Suprapubic skin (tissue), 4 donors: ENCODE measurements at regions not wholly inside any gene's neighbourhood (a gene's known extent, or its start where the extent isn't known, plus 50 kb on each side); places are given as distances from the start of the nearest gene placed in this dataset.

Experiments
- DNase-seq, 2 donors: peaks; one replicate each; pipeline ENCODE4 v3.0.0-alpha.2; 2019; ENCODE audit warnings: low spot score in 2 of 2
- H3K27ac ChIP-seq: fragments of 200-600 bp; sonication (generic); one replicate; pipeline ENCODE4 v1.5.1; 2019
- H3K27me3 ChIP-seq: fragments of 200-600 bp; sonication (generic); one replicate; pipeline ENCODE4 v1.5.1; 2019
- H3K36me3 ChIP-seq: fragments of 200-600 bp; sonication (generic); one replicate; pipeline ENCODE4 v1.5.1; 2019
- H3K4me1 ChIP-seq: fragments of 200-600 bp; sonication (generic); one replicate; pipeline ENCODE4 v1.5.1; 2019
- H3K4me3 ChIP-seq: fragments of 200-600 bp; sonication (generic); one replicate; pipeline ENCODE4 v1.5.1; 2019; ENCODE audit warnings: mild to moderate bottlenecking
- H3K9me3 ChIP-seq: fragments of 200-600 bp; sonication (generic); one replicate; pipeline ENCODE4 v1.5.1; 2019
- EP300 ChIP-seq: sonication (generic); formaldehyde crosslinking; IDR thresholded peaks from one replicate; pipeline ENCODE4 v1.6.1; 2017; ENCODE audit warnings: antibody characterized with exemption
- POLR2A ChIP-seq, 2 donors: fragments of 450-650 bp; IDR thresholded peaks; one replicate each; pipeline ENCODE4 v1.6.1; 2017; ENCODE audit warnings: antibody characterized with exemption in 2 of 2, mild to moderate bottlenecking in 2 of 2, moderate library complexity in 2 of 2
- POLR2AphosphoS5 ChIP-seq, 3 donors: sonication (generic); formaldehyde crosslinking; IDR thresholded peaks; one replicate each; pipeline ENCODE4 v1.6.1; 2017; ENCODE audit warnings: antibody characterized with exemption in 3 of 3
- WGBS: methylation state at CpG from one replicate; pipeline ENCODE4 v1.1.5; 2018; 5-methylcytosine and 5-hydroxymethylcytosine counted together
- TF ChIP-seq, protein P1 (sequence below), 2 donors: fragments of 200-600 bp in 1 of 2; fragments of 450-650 bp in 1 of 2; sonication (generic) in 1 of 2; IDR thresholded peaks; one replicate each; pipeline ENCODE4 v1.5.1; 2016 to 2019; ENCODE audit warnings: antibody characterized with exemption in 2 of 2, mild to moderate bottlenecking in 1 of 2, moderate library complexity in 1 of 2

DNA sequence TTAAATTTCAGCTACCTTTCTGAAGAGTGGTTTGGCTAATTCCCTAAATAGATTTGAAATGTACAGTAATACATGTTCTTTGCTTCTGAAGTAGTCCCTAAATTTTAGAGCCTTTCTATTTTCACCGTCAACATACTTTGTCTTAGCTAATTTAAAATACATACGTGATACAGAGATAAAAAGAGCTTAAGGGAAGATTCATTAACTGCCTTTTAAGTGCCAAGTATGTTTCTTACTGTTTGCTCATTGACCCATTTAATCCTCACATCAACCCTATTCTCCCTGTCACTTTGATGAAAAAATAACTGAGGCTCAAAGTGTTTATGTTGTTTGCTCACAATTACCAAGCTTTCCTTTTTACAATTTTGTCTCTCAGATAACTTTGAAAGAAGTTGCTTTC lies 118.6 kb upstream of the CDH7 start:
- DNase-seq = no peak
- no peaks in the 10 kb centered on the region for H3K9me3 ChIP-seq
- no peaks in the 10 kb centered on the region for H3K27me3 ChIP-seq
- no peaks in the 10 kb centered on the region for H3K36me3 ChIP-seq
- no peaks in the 10 kb centered on the region for H3K4me1 ChIP-seq
- no peak overlapping the region for H3K27ac ChIP-seq
- WGBS = 47% methylated on average over 2 of the region's 2 CpGs
- TF ChIP-seq POLR2AphosphoS5 (IDR thresholded peaks at IDR 0.05) = no peak
- TF ChIP-seq, protein P1, sequence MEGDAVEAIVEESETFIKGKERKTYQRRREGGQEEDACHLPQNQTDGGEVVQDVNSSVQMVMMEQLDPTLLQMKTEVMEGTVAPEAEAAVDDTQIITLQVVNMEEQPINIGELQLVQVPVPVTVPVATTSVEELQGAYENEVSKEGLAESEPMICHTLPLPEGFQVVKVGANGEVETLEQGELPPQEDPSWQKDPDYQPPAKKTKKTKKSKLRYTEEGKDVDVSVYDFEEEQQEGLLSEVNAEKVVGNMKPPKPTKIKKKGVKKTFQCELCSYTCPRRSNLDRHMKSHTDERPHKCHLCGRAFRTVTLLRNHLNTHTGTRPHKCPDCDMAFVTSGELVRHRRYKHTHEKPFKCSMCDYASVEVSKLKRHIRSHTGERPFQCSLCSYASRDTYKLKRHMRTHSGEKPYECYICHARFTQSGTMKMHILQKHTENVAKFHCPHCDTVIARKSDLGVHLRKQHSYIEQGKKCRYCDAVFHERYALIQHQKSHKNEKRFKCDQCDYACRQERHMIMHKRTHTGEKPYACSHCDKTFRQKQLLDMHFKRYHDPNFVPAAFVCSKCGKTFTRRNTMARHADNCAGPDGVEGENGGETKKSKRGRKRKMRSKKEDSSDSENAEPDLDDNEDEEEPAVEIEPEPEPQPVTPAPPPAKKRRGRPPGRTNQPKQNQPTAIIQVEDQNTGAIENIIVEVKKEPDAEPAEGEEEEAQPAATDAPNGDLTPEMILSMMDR (IDR thresholded peaks at IDR 0.05) = no peak
- TF ChIP-seq EP300 = no peak
- no peak for TF ChIP-seq POLR2A (IDR thresholded peaks at IDR 0.05)
- no peak overlapping the region for H3K4me3 ChIP-seq

DNA sequence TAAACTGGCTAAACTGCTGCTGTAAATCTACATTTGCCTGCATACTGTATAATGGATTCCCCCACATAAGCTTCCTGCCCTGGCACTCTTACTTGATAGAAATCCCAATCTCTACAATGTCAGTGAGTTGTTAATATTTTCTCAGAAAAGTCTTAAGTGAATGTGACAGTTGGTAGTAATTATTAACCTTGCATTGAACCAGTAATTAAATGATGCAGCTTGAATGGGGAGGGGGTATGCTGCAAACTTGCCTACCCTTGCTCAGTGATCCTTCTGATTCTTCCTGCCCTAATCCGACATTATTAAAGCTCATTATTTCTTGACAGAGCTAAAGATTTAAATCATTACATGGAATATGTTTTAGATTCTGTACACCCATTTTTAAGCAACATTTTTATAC lies 119.0 kb upstream of the CDH7 start:
- TF ChIP-seq POLR2AphosphoS5 (IDR thresholded peaks at IDR 0.05) = no peak
- H3K27ac ChIP-seq = no peak overlapping the region
- no peaks in the 10 kb centered on the region for H3K36me3 ChIP-seq
- no peaks in the 10 kb centered on the region for H3K27me3 ChIP-seq
- no peaks in the 10 kb centered on the region for H3K4me1 ChIP-seq
- WGBS = 87% methylated on average over 1 of the region's 1 CpG
- H3K4me3 ChIP-seq = no peak overlapping the region
- H3K9me3 ChIP-seq = no peaks in the 10 kb centered on the region
- DNase-seq = no peak

GRCh38 chr18:65628390-65628789 lies 122.4 kb upstream of the CDH7 start:
- H3K27me3 ChIP-seq = no peaks in the 10 kb centered on the region
- no peaks in the 10 kb centered on the region for H3K4me1 ChIP-seq
- no peak overlapping the region for H3K4me3 ChIP-seq
- 83% methylated on average over 1 of the region's 1 CpG for WGBS
- no peaks in the 10 kb centered on the region for H3K36me3 ChIP-seq
- no peak for TF ChIP-seq POLR2AphosphoS5 (IDR thresholded peaks at IDR 0.05)
- TF ChIP-seq, protein P1 (IDR thresholded peaks at IDR 0.05) = no peak
- no peak for TF ChIP-seq POLR2A (IDR thresholded peaks at IDR 0.05)
- TF ChIP-seq EP300 = no peak
- H3K27ac ChIP-seq = no peak overlapping the region
- no peaks in the 10 kb centered on the region for H3K9me3 ChIP-seq
- no peak for DNase-seq

GRCh38 chr18:65623676-65624075 lies 127.1 kb upstream of the CDH7 start:
- Histone ChIP-seq H3K4me3 (no peak overlapping the region), H3K9me3 (no peaks in the 10 kb centered on the region), H3K4me1 (no peaks in the 10 kb centered on the region), H3K36me3 (no peaks in the 10 kb centered on the region), H3K27me3 (no peaks in the 10 kb centered on the region), H3K27ac (no peak overlapping the region)
- DNase-seq = no peak
- WGBS = 50% methylated on average over 6 of the region's 6 CpGs
- no peak for TF ChIP-seq POLR2A (IDR thresholded peaks at IDR 0.05)

- 49% methylated on average over 4 of the region's 4 CpGs for WGBS
- no peak overlapping the region for H3K4me3 ChIP-seq
- no peaks in the 10 kb centered on the region for H3K4me1 ChIP-seq
- no peaks in the 10 kb centered on the region for H3K9me3 ChIP-seq
- no peak for TF ChIP-seq POLR2A (IDR thresholded peaks at IDR 0.05)
- no peak for TF ChIP-seq POLR2AphosphoS5 (IDR thresholded peaks at IDR 0.05)
- TF ChIP-seq, protein P1 (IDR thresholded peaks at IDR 0.05) = no peak
- no peak for TF ChIP-seq EP300
- H3K27me3 ChIP-seq = no peaks in the 10 kb centered on the region
- H3K27ac ChIP-seq = no peak overlapping the region
- DNase-seq = no peak
- no peaks in the 10 kb centered on the region for H3K36me3 ChIP-seq
These were observed 128.4 kb upstream of the CDH7 start for GRCh38 chr18:65622436-65622835.

DNA sequence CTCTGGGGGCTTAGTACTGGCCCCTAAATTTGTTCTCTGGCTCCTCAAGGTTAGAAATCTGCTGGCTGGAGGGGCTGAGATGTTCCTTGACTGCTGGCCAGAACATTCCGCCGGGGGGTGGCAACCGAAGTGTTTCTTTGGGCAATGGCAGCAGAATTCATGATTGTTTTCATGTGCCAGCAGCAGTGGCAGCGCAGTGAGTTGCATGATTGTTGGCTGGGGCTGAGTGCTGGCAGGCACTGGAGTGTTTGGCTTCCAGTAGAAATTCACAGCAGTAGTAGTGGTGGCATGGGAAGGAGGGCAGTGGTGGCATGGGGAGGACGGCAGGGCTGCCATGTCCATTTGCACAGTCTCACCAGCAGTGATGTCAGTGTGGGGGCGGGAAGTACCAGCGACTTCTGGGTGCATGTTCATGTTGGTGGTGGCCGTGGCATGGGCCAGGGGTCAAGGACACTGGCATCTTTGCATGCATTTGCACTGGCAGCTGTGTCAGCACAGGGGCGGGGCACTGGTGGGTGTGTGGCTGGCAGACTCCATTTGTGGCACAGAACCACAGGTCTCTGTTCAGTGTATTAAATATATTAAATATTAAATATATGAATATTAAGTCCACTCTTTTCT lies 130.6 kb upstream of the CDH7 start:
- 82% methylated on average over 8 of the region's 9 CpGs for WGBS

More for the DNA sequence above, 130.6 kb upstream of the CDH7 start:
- no peaks in the 10 kb centered on the region for H3K4me1 ChIP-seq
- no peak overlapping the region for H3K4me3 ChIP-seq
- H3K9me3 ChIP-seq = no peaks in the 10 kb centered on the region
- TF ChIP-seq, protein P1 (IDR thresholded peaks at IDR 0.05) = no peak
- TF ChIP-seq POLR2AphosphoS5 (IDR thresholded peaks at IDR 0.05) = no peak
- TF ChIP-seq EP300 = no peak
- TF ChIP-seq POLR2A (IDR thresholded peaks at IDR 0.05) = no peak
- H3K27me3 ChIP-seq = no peaks in the 10 kb centered on the region
- no peak overlapping the region for H3K27ac ChIP-seq
- no peaks in the 10 kb centered on the region for H3K36me3 ChIP-seq
- no peak for DNase-seq
